GM12874 (cell line): ENCODE measurements at regions not wholly inside any gene's neighbourhood (a gene's known extent, or its start where the extent isn't known, plus 50 kb on each side); places are given as distances from the start of the nearest gene placed in this dataset.

Experiments
- TF ChIP-seq, protein P1 (sequence below): IDR thresholded peaks from 2 replicates; pipeline ENCODE4 v1.5.1; 2011; ENCODE audit warnings: low read depth, mild to moderate bottlenecking, control low read depth, low read length, moderate library complexity; ENCODE audit not compliant: insufficient read depth

DNA sequence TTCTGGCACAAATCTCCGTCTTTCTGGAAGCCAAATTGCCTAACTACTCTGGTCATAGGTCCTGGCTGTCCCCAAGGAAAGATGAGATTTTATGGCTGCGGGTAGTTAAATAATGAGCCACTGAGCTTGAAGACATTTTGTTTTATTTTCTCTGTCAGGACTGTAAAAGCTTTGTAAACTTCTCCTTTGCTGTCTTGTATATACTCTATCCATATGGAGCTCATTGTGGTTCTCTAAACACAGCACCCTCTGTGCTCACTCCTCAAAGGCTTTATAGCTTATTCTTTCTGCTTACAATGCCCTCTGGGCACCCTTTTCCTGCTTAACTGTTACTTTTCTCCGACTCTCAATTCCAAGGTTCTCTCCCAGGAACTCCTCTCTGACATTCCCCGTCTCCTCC, 209.1 kb downstream of the CMPK2 start:
- TF ChIP-seq, protein P1, sequence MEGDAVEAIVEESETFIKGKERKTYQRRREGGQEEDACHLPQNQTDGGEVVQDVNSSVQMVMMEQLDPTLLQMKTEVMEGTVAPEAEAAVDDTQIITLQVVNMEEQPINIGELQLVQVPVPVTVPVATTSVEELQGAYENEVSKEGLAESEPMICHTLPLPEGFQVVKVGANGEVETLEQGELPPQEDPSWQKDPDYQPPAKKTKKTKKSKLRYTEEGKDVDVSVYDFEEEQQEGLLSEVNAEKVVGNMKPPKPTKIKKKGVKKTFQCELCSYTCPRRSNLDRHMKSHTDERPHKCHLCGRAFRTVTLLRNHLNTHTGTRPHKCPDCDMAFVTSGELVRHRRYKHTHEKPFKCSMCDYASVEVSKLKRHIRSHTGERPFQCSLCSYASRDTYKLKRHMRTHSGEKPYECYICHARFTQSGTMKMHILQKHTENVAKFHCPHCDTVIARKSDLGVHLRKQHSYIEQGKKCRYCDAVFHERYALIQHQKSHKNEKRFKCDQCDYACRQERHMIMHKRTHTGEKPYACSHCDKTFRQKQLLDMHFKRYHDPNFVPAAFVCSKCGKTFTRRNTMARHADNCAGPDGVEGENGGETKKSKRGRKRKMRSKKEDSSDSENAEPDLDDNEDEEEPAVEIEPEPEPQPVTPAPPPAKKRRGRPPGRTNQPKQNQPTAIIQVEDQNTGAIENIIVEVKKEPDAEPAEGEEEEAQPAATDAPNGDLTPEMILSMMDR, result no peak

DNA sequence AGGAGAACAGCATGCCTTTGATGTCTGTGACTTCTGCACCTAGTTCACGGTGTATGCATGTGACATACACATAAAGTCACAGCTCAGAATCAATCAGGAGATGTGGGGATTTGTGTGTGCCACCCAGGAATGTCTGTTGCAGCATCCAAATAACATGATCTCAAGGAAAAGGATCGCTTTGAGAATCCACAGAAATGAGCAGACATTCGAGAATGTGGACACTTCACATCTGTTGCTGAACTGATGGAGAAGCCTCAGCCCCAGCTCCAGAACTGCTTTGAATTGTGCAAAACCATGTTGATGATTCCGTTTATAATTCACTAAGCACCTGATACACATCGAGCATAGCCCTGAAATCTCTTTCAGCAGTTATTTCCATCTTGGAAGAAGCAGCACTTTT, 208.6 kb downstream of the CMPK2 start:
- TF ChIP-seq, protein P1, result no peak

DNA sequence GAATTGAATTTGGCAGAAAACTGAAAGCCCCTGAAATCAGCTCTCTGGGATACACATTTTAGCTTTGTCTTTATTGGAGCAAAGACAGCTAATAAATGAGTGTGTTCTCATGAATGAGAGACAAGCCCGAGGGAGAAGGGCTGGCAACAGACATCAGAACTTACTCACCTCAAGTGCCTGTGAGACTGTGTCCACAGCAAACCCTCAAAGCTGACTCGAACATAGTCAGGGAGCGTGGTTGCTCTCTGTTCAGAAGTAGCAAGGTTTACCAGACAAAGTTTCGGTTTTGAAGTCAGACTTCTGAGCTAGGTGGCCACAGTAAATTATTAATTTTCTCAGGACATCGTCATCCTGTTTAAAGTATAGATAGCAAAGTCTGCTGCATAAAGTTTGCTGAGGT, 207.9 kb downstream of the CMPK2 start:
- TF ChIP-seq, protein P1, result no peak

DNA sequence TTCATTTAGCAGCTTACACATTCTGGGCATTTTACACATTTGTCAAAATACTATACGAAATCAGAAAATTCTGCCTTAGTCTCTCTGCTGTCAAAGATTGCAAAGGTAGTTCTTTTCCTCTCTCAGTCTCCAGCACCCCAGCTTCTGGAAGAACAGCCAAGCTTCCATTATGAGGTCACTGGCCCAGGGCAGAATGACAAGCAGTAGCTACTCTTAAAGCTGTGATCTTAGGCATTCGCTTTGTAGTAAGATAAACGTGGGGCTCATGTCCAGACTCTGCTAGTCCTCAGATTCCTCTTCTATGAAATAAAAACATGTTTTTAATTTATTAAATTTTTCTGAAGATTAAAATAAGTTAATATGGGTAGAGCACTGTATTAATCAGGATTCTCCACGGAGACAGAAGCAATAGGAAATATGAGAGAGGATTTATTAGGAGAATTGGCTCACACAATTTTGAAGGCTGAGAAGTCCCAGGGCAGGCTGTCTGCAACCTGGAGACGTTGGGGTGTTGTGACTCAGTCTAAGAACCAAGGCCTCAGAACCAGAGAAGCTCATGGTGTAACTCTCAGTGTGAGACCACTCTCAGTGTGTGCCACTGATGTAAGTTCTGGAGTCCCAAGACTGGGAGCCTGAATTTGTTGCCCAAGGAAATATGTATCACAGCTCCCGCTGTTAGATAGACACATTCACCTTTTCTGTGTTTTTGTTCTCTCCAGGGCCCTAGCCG, 201.2 kb downstream of the CMPK2 start:
- TF ChIP-seq, protein P1, result no peak

DNA sequence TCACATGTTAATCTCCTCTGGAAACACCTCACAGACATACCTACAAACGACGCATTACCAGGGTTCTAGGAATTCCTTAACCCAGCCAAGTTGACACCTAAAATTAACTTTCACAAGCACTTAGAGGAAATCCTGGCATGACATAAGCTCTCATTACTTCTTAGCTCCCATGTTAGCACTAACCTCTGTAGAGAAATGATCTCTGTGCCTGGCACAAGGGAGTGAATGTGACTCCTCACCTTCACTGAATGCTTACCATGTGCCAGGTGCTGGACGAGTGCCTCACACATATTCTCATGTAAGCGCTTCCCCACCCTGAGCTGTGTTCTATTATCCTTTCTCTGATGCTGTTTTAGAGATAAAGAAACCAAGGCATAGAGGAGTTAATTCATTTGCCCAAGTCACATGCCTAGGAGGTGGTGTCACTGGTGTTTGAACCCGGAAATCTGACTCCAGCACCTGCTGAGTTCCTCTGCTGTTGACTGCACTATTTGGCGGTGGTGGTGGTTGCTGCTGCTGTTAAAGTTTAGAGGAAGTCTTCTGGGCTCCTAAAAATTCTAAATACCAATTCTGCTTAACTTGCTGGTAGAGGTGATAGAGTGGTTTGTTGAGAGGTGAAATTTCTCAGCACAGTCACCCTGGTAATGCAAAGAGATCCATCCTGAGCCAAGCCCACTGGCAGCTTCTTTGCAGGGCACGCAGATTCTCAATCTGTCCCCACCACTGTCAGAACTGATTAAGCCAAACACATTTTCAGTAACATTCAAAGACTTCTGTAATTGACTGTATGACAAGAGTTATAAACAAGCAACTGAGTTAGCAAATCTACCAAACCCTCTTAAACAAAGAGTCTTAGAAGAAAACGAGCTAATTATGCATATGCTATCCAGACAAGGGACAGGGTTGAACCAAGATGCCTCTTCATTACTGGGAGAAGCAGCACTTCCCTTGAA, 200.3 kb downstream of the CMPK2 start:
- TF ChIP-seq, protein P1, result no peak

DNA sequence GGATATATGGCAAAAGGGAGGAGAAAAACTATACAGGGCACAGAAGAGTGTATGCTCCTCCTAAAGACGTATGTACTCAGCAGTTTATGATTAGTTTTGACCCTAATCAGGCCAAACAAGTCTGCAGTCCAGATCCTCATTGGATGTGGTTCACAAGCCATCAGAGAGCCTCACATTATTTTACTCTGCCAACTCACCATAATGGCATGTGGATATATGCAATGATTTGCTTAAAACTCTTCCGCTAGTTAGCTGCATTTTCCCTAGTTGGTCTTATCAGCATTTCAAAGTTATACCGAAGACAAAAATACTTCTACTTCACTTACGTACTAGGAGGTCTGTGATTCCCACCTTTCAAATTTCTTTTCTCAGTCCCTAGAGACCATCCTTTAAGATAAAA, 198.4 kb downstream of the CMPK2 start:
- TF ChIP-seq, protein P1, result no peak

DNA sequence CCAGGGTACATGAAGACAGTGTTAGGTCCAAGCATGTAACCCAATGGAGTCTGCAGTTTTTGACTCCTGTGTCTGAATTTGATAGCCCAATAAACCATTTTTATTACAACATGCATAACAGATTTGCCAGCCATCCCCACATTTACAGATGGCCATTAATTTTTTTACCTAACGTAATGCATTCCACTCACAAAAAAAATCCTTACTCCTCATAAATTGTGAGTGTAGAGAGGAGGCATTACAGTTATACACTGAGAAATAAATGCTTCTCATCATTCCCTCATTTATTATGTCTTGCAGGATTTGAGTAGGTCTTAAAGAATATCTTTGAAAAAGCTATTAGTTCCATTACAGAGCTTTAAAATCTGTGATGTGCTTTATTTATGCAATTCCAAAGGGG, 193.8 kb downstream of the CMPK2 start:
- TF ChIP-seq, protein P1, result no peak
